Smooth muscle cell (in vitro differentiated cells): ENCODE measurements at regions not wholly inside any gene's neighbourhood (a gene's known extent, or its start where the extent isn't known, plus 50 kb on each side); places are given as distances from the start of the nearest gene placed in this dataset.
"Not testable (repeated sequence)": the region's sequence is repeated elsewhere in the genome, so short reads cannot be mapped to it uniquely, and the experiment has no call there.

Source experiments
- DNase-seq: peaks from one replicate; lab custom pipeline; 2025; ENCODE audit not compliant: unreplicated experiment; lab: John Stamatoyannopoulos, UW
- H2AFZ ChIP-seq: fragments of 200-600 bp; sonication (generic); 2 replicates; pipeline ENCODE4 v1.6.0; 2016; ENCODE audit warnings: antibody characterized with exemption, low read depth, mild to moderate bottlenecking
- H3F3A ChIP-seq: fragments of 200-600 bp; sonication (generic); 2 replicates; pipeline ENCODE4 v1.6.0; 2017; ENCODE audit warnings: antibody characterized with exemption, low read depth
- H3K27ac ChIP-seq: fragments of 200-600 bp; sonication (generic); 2 replicates; pipeline ENCODE4 v1.5.1; 2016; ENCODE audit warnings: low read depth, mild to moderate bottlenecking
- H3K27me3 ChIP-seq: fragments of 200-600 bp; sonication (generic); 2 replicates; pipeline ENCODE4 v1.6.1; 2016; ENCODE audit warnings: low read depth, mild to moderate bottlenecking
- H3K36me3 ChIP-seq: fragments of 200-600 bp; sonication (generic); 2 replicates; pipeline ENCODE4 v1.5.1; 2016; ENCODE audit warnings: low read depth
- H3K4me1 ChIP-seq: fragments of 200-600 bp; sonication (generic); 2 replicates; pipeline ENCODE4 v1.5.1; 2016; ENCODE audit warnings: low read depth
- H3K4me2 ChIP-seq: fragments of 200-600 bp; sonication (generic); 2 replicates; pipeline ENCODE4 v1.6.0; 2016; ENCODE audit warnings: mild to moderate bottlenecking
- H3K4me3 ChIP-seq: fragments of 200-600 bp; sonication (generic); 2 replicates; pipeline ENCODE4 v1.5.1; 2016; ENCODE audit warnings: mild to moderate bottlenecking
- H3K79me2 ChIP-seq: fragments of 200-600 bp; sonication (generic); 2 replicates; pipeline ENCODE4 v1.6.0; 2016; ENCODE audit warnings: low read depth, mild to moderate bottlenecking
- H3K9ac ChIP-seq: fragments of 200-600 bp; sonication (generic); 2 replicates; pipeline ENCODE4 v1.6.0; 2016; ENCODE audit warnings: low read depth
- H3K9me3 ChIP-seq: fragments of 200-600 bp; sonication (generic); replicated peaks from 2 replicates; pipeline ENCODE4 v1.5.1; 2016; ENCODE audit warnings: low read depth
- H4K20me1 ChIP-seq: fragments of 200-600 bp; sonication (generic); 2 replicates; pipeline ENCODE4 v1.6.0; 2016; ENCODE audit warnings: low read depth
- CTCF ChIP-seq: fragments of 200-600 bp; sonication (generic); IDR thresholded peaks from 2 replicates; pipeline ENCODE4 v1.5.1; 2017; ENCODE audit warnings: borderline replicate concordance, mild to moderate bottlenecking, antibody characterized with exemption; ENCODE audit not compliant: insufficient read depth, poor library complexity, severe bottlenecking
- WGBS: methylation state at CpG from one replicate; pipeline ENCODE4 v1.1.7; 2016; ENCODE audit warnings: low lambda C conversion rate; 5-methylcytosine and 5-hydroxymethylcytosine counted together

DNA sequence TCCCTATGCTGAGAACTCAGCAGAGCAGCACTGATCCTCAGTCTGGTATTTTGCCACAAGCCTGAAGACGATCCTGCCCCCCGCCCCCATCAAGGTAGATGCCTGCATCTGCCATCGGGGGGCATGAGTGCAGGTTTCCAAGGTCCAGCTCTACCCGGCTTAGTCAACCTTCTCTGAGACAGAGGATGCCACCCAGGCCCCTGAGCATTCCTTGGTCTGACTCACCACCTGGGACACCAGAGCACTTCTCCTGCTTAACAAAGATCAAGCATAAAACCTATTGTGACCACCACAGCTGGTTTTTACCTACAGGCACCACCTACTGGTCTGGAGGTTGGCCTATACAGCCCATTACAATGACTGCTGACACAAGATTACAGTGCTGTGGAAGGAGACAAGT is 1168.1 kb downstream of the PCDH19 start:
- Histone ChIP-seq H3K4me3 (no peak overlapping the region), H3K79me2 (no peaks in the 10 kb centered on the region), H3K36me3 (no peaks in the 10 kb centered on the region), H4K20me1 (no peaks in the 10 kb centered on the region), H3K9ac (no peak overlapping the region), H2AFZ (no peak overlapping the region), H3K27me3 (no peaks in the 10 kb centered on the region), H3K4me2 (no peak overlapping the region), H3F3A (no peaks in the 10 kb centered on the region), H3K27ac (no peak overlapping the region), H3K4me1 (no peaks in the 10 kb centered on the region), H3K9me3 (no peaks in the 10 kb centered on the region)
- no peak for TF ChIP-seq CTCF
- no peak for DNase-seq
- WGBS = 51% methylated on average over 4 of the region's 4 CpGs

DNA sequence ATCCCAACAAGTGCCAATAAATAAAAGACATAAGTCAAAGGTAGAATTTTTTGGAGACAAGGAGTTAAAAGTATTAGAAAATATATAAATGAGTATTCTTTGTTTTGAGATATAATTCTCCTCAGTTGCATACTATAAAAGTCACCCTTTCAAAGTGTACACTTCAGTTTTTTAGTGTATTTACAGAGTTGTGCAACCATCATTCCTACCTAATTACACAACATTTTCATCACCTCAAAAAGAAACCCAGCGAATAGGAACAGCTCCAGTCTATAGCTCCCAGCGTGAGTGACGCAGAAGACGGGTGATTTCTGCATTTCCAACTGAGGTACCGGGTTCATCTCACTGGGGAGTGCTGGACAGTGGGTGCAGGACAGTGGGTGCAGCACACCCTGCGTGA is 1175.7 kb downstream of the PCDH19 start:
- not testable (repeated sequence) for H2AFZ ChIP-seq, H3F3A ChIP-seq, H4K20me1 ChIP-seq, H3K4me2 ChIP-seq, DNase-seq, H3K4me1 ChIP-seq, H3K27me3 ChIP-seq, H3K27ac ChIP-seq, H3K9me3 ChIP-seq, H3K36me3 ChIP-seq, H3K4me3 ChIP-seq, H3K79me2 ChIP-seq, H3K9ac ChIP-seq
- 91% methylated on average over 6 of the region's 6 CpGs for WGBS

DNA sequence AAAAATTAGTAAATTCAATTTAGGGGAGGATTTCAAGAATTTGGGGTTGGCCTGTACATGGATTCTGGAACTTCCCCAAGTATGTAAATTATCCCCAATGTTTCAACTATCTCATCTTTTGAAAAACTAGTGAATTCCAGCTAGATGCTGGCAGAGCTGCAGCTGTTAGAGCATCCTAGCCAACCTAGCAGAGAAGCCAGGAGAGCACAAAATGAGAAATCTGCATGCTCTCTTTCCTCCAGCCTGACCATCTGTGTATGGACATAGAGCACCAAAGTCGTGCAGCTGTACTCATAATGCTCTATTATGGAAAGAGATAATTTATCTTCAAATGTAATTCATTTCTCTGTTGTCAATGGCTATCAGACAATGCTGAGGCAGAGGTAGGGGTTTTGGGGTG is 1217.7 kb downstream of the PCDH19 start:
- Histone ChIP-seq H3K27me3 (no peaks in the 10 kb centered on the region), H3K27ac (no peak overlapping the region), H3K4me3 (no peak overlapping the region), H3K9ac (no peak overlapping the region), H3K4me1 (no peaks in the 10 kb centered on the region), H3K4me2 (no peak overlapping the region), H2AFZ (no peak overlapping the region), H3K36me3 (no peaks in the 10 kb centered on the region), H4K20me1 (no peaks in the 10 kb centered on the region), H3K9me3 (no peaks in the 10 kb centered on the region), H3K79me2 (no peaks in the 10 kb centered on the region), H3F3A (no peaks in the 10 kb centered on the region)
- TF ChIP-seq CTCF = no peak
- 68% methylated on average over 1 of the region's 1 CpG for WGBS
- no peak for DNase-seq

GRCh38 chrX:99184153-99184552 is 1225.9 kb downstream of the PCDH19 start:
- 48% methylated on average over 1 of the region's 1 CpG for WGBS
- DNase-seq = no peak
- no peak for TF ChIP-seq CTCF
- Histone ChIP-seq H3F3A (no peaks in the 10 kb centered on the region), H4K20me1 (no peaks in the 10 kb centered on the region), H3K4me3 (no peak overlapping the region), H3K27me3 (no peaks in the 10 kb centered on the region), H3K4me2 (no peak overlapping the region), H2AFZ (no peak overlapping the region), H3K9ac (no peak overlapping the region), H3K27ac (no peak overlapping the region), H3K9me3 (no peaks in the 10 kb centered on the region), H3K79me2 (no peaks in the 10 kb centered on the region), H3K4me1 (no peaks in the 10 kb centered on the region), H3K36me3 (no peaks in the 10 kb centered on the region)
